HepG2 (cell line): ENCODE measurements at regions not wholly inside any gene's neighbourhood (a gene's known extent, or its start where the extent isn't known, plus 50 kb on each side); places are given as distances from the start of the nearest gene placed in this dataset.

ENCODE experiments used
- ATAC-seq: fragments of 200-7000 bp; cut with Tn5 transposase; 3 replicates; pipeline ENCODE4 v1.9.1; 2020; ENCODE audit warnings: mild to moderate bottlenecking, moderate library complexity
- BruUV-seq: library from RNA; stranded (reverse); fragments of 400-500 nt; replicated peaks from 2 replicates; lab custom pipeline; 2021; lab: Mats Ljungman, UMichigan
- CTCF ChIA-PET: fragments of 300-600 bp; formaldehyde crosslinking; extraction: SDS; loops from one replicate; lab custom pipeline; 2021; ENCODE audit warnings: low total read pairs, inconsistent platforms, low intra/inter-chr PET ratio; lab: Yijun Ruan, JAX
- POLR2A ChIA-PET: fragments of 350-600 bp; sonication (Branson Sonifier 250); formaldehyde crosslinking; loops from one replicate; lab custom pipeline; 2020; ENCODE audit warnings: antibody characterized with exemption, inconsistent platforms; lab: Yijun Ruan, JAX
- DNase-seq: peaks from one replicate; pipeline ENCODE4 v3.0.0-alpha.2; 2015; ENCODE audit warnings: low spot score
- FAIRE-seq: peaks from 3 replicates; lab custom pipeline; 2011; peaks lifted over from hg19 to GRCh38; lab: Jason Lieb, UNC
- H2AFZ ChIP-seq: one replicate; pipeline ENCODE4 v1.6.1; 2011; ENCODE audit warnings: low read length, inconsistent platforms
- H3K27ac ChIP-seq: fragments of 300-600 bp; 3 replicates; pipeline ENCODE4 v1.8.0; 2011; ENCODE audit warnings: mixed run types, mild to moderate bottlenecking, mixed read lengths, low read length, inconsistent platforms; ENCODE audit not compliant: insufficient read depth; ENCODE audit errors: extremely low read length
- H3K27me3 ChIP-seq, 2 experiments: fragments of 200-600 bp in 1 of 2; 2 replicates in 1 of 2; 3 replicates in 1 of 2; pipeline versions ENCODE4 v1.6.0 to v1.8.0; 2011; ENCODE audit warnings: low read length in 2 of 2, mild to moderate bottlenecking in 2 of 2, moderate library complexity in 2 of 2, inconsistent platforms in 1 of 2; ENCODE audit not compliant: insufficient read depth in 2 of 2, control insufficient read depth in 1 of 2
- H3K36me3 ChIP-seq, 2 experiments: fragments of 200-600 bp in 1 of 2; replicated peaks in 1 of 2; 2 replicates in 1 of 2; 3 replicates in 1 of 2; pipeline versions ENCODE4 v1.5.1 to v1.8.0; 2011; ENCODE audit warnings: low read length in 2 of 2, inconsistent platforms in 1 of 2; ENCODE audit not compliant: insufficient read depth in 2 of 2, control insufficient read depth in 1 of 2
- H3K4me1 ChIP-seq: 2 replicates; pipeline ENCODE4 v1.5.1; 2012; ENCODE audit warnings: low read length, inconsistent platforms; ENCODE audit not compliant: insufficient read depth
- H3K4me2 ChIP-seq: 2 replicates; pipeline ENCODE4 v1.6.0; 2011; ENCODE audit warnings: low read depth, low read length, inconsistent platforms
- H3K4me3 ChIP-seq, 3 experiments: fragments of 200-600 bp in 1 of 3; sonication (generic), shearing (Covaris generic) in 1 of 3; replicated peaks in 1 of 3; 2 replicates each; pipeline ENCODE4 v1.5.1; 2011 to 2016; ENCODE audit warnings: low read length in 3 of 3, inconsistent platforms in 2 of 3, low read depth in 2 of 3, mild to moderate bottlenecking in 2 of 3, control low read depth in 1 of 3, mixed read lengths in 1 of 3; ENCODE audit not compliant: insufficient read depth in 1 of 3
- H3K79me2 ChIP-seq: one replicate; pipeline ENCODE4 v1.6.1; 2011; ENCODE audit warnings: low read length, inconsistent platforms; ENCODE audit not compliant: insufficient read depth
- H3K9ac ChIP-seq: 2 replicates; pipeline ENCODE4 v1.6.0; 2011; ENCODE audit warnings: mild to moderate bottlenecking, low read depth, low read length, inconsistent platforms; ENCODE audit not compliant: insufficient read depth
- H3K9me3 ChIP-seq: 2 replicates; pipeline ENCODE4 v1.5.1; 2012; ENCODE audit warnings: mild to moderate bottlenecking, low read length
- H4K20me1 ChIP-seq: 2 replicates; pipeline ENCODE4 v1.6.0; 2011; ENCODE audit warnings: inconsistent platforms, mild to moderate bottlenecking, low read length, moderate library complexity; ENCODE audit not compliant: insufficient read depth
- CREB1 ChIP-seq, 2 experiments: fragments of 450-650 bp in 1 of 2; IDR thresholded peaks; 2 replicates each; pipeline ENCODE4 v1.6.1; 2016 to 2017; ENCODE audit warnings: control low read depth in 1 of 2, mild to moderate bottlenecking in 1 of 2, missing compliant biosample characterization in 1 of 2, missing genetic modification characterization in 1 of 2
- MAF1 ChIP-seq: sonication (generic); formaldehyde crosslinking; IDR thresholded peaks from 2 replicates; pipeline ENCODE4 v1.5.0; 2020; ENCODE audit warnings: missing genetic modification reagents, borderline replicate concordance
- MED1 ChIP-seq: sonication (generic); formaldehyde crosslinking; IDR thresholded peaks from 2 replicates; pipeline ENCODE4 v1.4.0; 2020; ENCODE audit warnings: missing genetic modification reagents
- NR2F1 ChIP-seq, 2 experiments: fragments of 450-650 bp in 1 of 2; formaldehyde crosslinking in 1 of 2; IDR thresholded peaks; 2 replicates each; pipeline versions ENCODE4 v1.5.0 to v1.6.1; 2016 to 2020; ENCODE audit warnings: mild to moderate bottlenecking in 1 of 2, missing compliant biosample characterization in 1 of 2, missing genetic modification reagents in 1 of 2, moderate library complexity in 1 of 2
- TFDP2 ChIP-seq: sonication (generic); formaldehyde crosslinking; IDR thresholded peaks from 2 replicates; pipeline ENCODE4 v1.4.0; 2020; ENCODE audit warnings: missing genetic modification reagents
- ZNF441 ChIP-seq: sonication (generic); formaldehyde crosslinking; IDR thresholded peaks from 2 replicates; pipeline ENCODE4 v1.7.0; 2021; ENCODE audit warnings: missing genetic modification reagents, borderline replicate concordance
- ZNF768 ChIP-seq: sonication (generic); formaldehyde crosslinking; IDR thresholded peaks from 2 replicates; pipeline ENCODE4 v1.4.0; 2020; ENCODE audit warnings: missing genetic modification reagents
- ZNF792 ChIP-seq: IDR thresholded peaks from 2 replicates; pipeline ENCODE4 v1.6.1; 2016
- ZNF850 ChIP-seq: sonication (generic); formaldehyde crosslinking; conservative IDR thresholded peaks from 2 replicates; pipeline ENCODE4 v1.9.0; 2021; ENCODE audit warnings: mild to moderate bottlenecking, missing genetic modification reagents
- WGBS: methylation state at CpG from one replicate; pipeline ENCODE4 v1.1.6; 2017; ENCODE audit warnings: low lambda C conversion rate; 5-methylcytosine and 5-hydroxymethylcytosine counted together
- in situ Hi-C: cut with HindIII; loops from 2 replicates; pipeline ENCODE4 v1.10.0; 2017; ENCODE audit warnings: low pct_unique_long_range_greater_than_20kb; ENCODE audit not compliant: extremely low pct_ligation_motif_present
- intact Hi-C: fragments of 100-400 bp; cut with micrococcal nuclease; formaldehyde crosslinking; loops from one replicate; pipeline ENCODE4 v1.10.0; 2022; ENCODE audit not compliant: unreplicated experiment

GRCh38 chr18:54672846-54673475 lies 81.9 kb downstream of the DYNAP start:
- intact Hi-C loops = no loop called here
- Histone ChIP-seq H3K27ac (no peak overlapping the region), H4K20me1 (no peaks in the 10 kb centered on the region), H2AFZ (no peak overlapping the region)
- no peak for DNase-seq
- TF ChIP-seq MAF1 (no peak), CREB1 (IDR thresholded peaks at IDR 0.05) (0 out of 2 replicates have a peak, but pooled peaks have one; percentile 8), CREB1 (CRISPR knock-in tag; IDR thresholded peaks at IDR 0.05) (no peak), TFDP2 (CRISPR knock-in tag) (no peak), MED1 (CRISPR knock-in tag) (no peak), NR2F1 (CRISPR knock-in tag; IDR thresholded peaks at IDR 0.05) (peak in 1 of 2 experiments; percentile 35; a peak in 1 of 4 replicates), ZNF792 (CRISPR knock-in tag) (no peak), ZNF850 (no peak)
- TF ChIP-seq, all 625 proteins: peak for 2
- FAIRE-seq = no peak
- Histone ChIP-seq H3K9ac (no peak overlapping the region), H3K79me2 (no peaks in the 10 kb centered on the region), H3K4me2 (no peak overlapping the region), H3K27me3 (no peaks in the 10 kb centered on the region), H3K9me3 (no peaks in the 10 kb centered on the region), H3K36me3 (no peaks in the 10 kb centered on the region), H3K4me3 (no peak overlapping the region), H3K4me1 (no peaks in the 10 kb centered on the region)
- no TSS peak for BruUV-seq
- ChIA-PET CTCF (no interaction called here), POLR2A (no interaction called here)
- WGBS = 19% methylated on average over 6 of the region's 6 CpGs
- peak; percentile 47; the same call in 1 of the 3 replicates for ATAC-seq
- in situ Hi-C loops = loop anchor here (10.0 kb wide), 1 partner anchor 118 kb away; no protein-coding TSS in a partner anchor

- no peak overlapping the region for H2AFZ ChIP-seq
- no peak for FAIRE-seq
- no TSS peak for BruUV-seq
- no peaks in the 10 kb centered on the region for H3K27me3 ChIP-seq
- no peaks in the 10 kb centered on the region for H3K9me3 ChIP-seq
- no peak for ATAC-seq
- H3K4me1 ChIP-seq = no peaks in the 10 kb centered on the region
- H3K36me3 ChIP-seq = no peaks in the 10 kb centered on the region
- TF ChIP-seq ZNF441 (CRISPR knock-in tag) (no peak), ZNF768 (CRISPR knock-in tag) (no peak)
- intact Hi-C loops = no loop called here
- no peak for DNase-seq
- in situ Hi-C loops = loop anchor here (10.0 kb wide), 1 partner anchor 119 kb away; no protein-coding TSS in a partner anchor
- WGBS = 64% methylated on average over 2 of the region's 2 CpGs
- ChIA-PET CTCF (no interaction called here), POLR2A (no interaction called here)
- H3K4me2 ChIP-seq = no peak overlapping the region
- no peak overlapping the region for H3K9ac ChIP-seq
- H3K4me3 ChIP-seq = no peak overlapping the region
- H3K79me2 ChIP-seq = no peaks in the 10 kb centered on the region
- H3K27ac ChIP-seq = no peak overlapping the region
- no peaks in the 10 kb centered on the region for H4K20me1 ChIP-seq
These were observed 82.9 kb downstream of the DYNAP start for GRCh38 chr18:54673936-54674335.
